ENCODE measurements at regions not wholly inside any gene's neighbourhood (a gene's known extent, or its start where the extent isn't known, plus 50 kb on each side); places are given as distances from the start of the nearest gene placed in this dataset.

DNA sequence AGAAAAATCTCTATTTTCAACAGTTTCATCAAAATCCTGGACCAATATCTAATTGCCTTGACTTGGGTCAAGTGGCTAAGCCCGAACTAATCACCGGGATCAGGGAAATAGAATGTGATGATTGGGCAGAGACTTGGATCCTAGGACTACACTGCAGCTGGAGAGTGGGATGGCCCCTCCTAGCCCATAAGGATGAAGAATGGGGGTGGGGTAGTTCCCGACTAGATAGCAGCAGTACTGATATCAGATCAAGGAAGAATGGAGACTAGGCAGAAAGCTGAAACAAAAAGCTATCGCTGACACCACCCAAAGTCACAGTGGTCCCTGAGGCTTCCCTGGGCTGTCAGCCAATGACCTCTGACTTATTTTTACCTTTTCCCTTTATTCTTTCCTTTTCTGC is 160.4 kb upstream of the PHYHIPL start:
- DNase-seq (ENCODE audit: insufficient read length, low spot score), result no peak
- TF ChIP-seq POLR2AphosphoS5 (IDR thresholded peaks at IDR 0.05; ENCODE audit: low read depth, low read length), result no peak
- no peak for TF ChIP-seq SPI1 (IDR thresholded peaks at IDR 0.05; ENCODE audit: low read depth, low read length)
- FAIRE-seq, result no peak

DNA sequence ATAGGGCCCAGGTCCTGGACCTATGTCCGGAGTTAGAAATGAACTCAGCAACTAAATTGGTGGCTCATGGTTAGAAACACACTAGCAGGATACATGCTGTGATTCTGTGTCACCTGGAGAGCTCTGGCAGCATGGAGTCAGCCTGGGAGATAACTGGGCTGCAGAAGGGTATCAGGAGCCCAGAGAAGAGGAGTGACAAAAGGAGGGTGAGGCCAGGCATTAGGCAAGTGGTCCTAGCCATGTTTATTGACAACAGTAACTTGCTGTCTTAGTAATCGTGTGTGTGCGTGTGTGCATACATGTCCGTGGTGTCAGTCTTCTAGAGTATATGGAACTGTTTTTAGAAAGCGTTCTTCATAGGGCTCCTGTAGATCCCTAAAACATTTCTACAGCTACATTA is 157.5 kb upstream of the PHYHIPL start:
- no peak for FAIRE-seq
- DNase-seq (ENCODE audit: insufficient read length, low spot score), result no peak
- no peak for TF ChIP-seq SPI1 (IDR thresholded peaks at IDR 0.05; ENCODE audit: low read depth, low read length)
- no peak for TF ChIP-seq PAX5 (IDR thresholded peaks at IDR 0.05; ENCODE audit: insufficient read depth, low read length, severe bottlenecking)
- TF ChIP-seq POLR2AphosphoS5 (IDR thresholded peaks at IDR 0.05; ENCODE audit: low read depth, low read length), result no peak
- TF ChIP-seq TAF1 (IDR thresholded peaks at IDR 0.05; ENCODE audit: low read depth, low read length), result no peak
- no peak for TF ChIP-seq POU2F2 (IDR thresholded peaks at IDR 0.05; ENCODE audit: low read depth, low read length)
- TF ChIP-seq POLR2A (IDR thresholded peaks at IDR 0.05; ENCODE audit: low read depth, low read length), result no peak

GRCh38 chr10:59019603-59020002 is 156.8 kb upstream of the PHYHIPL start:
- TF ChIP-seq POLR2A (IDR thresholded peaks at IDR 0.05; ENCODE audit: low read depth, low read length) (no peak), POU2F2 (IDR thresholded peaks at IDR 0.05; ENCODE audit: low read depth, low read length) (no peak), POLR2AphosphoS5 (IDR thresholded peaks at IDR 0.05; ENCODE audit: low read depth, low read length) (no peak), PAX5 (IDR thresholded peaks at IDR 0.05; ENCODE audit: insufficient read depth, low read length, severe bottlenecking) (no peak), TAF1 (IDR thresholded peaks at IDR 0.05; ENCODE audit: low read depth, low read length) (no peak), SPI1 (IDR thresholded peaks at IDR 0.05; ENCODE audit: low read depth, low read length) (no peak)
- DNase-seq (ENCODE audit: insufficient read length, low spot score) (no peak), FAIRE-seq (no peak)

- TF ChIP-seq POLR2AphosphoS5 (IDR thresholded peaks at IDR 0.05; ENCODE audit: low read depth, low read length) (no peak), PAX5 (IDR thresholded peaks at IDR 0.05; ENCODE audit: insufficient read depth, low read length, severe bottlenecking) (no peak), SPI1 (IDR thresholded peaks at IDR 0.05; ENCODE audit: low read depth, low read length) (no peak), POU2F2 (IDR thresholded peaks at IDR 0.05; ENCODE audit: low read depth, low read length) (no peak), TAF1 (IDR thresholded peaks at IDR 0.05; ENCODE audit: low read depth, low read length) (no peak), POLR2A (IDR thresholded peaks at IDR 0.05; ENCODE audit: low read depth, low read length) (no peak)
- DNase-seq (ENCODE audit: insufficient read length, low spot score) (no peak), FAIRE-seq (no peak)
These were observed 155.9 kb upstream of the PHYHIPL start for GRCh38 chr10:59020502-59020901.

DNA sequence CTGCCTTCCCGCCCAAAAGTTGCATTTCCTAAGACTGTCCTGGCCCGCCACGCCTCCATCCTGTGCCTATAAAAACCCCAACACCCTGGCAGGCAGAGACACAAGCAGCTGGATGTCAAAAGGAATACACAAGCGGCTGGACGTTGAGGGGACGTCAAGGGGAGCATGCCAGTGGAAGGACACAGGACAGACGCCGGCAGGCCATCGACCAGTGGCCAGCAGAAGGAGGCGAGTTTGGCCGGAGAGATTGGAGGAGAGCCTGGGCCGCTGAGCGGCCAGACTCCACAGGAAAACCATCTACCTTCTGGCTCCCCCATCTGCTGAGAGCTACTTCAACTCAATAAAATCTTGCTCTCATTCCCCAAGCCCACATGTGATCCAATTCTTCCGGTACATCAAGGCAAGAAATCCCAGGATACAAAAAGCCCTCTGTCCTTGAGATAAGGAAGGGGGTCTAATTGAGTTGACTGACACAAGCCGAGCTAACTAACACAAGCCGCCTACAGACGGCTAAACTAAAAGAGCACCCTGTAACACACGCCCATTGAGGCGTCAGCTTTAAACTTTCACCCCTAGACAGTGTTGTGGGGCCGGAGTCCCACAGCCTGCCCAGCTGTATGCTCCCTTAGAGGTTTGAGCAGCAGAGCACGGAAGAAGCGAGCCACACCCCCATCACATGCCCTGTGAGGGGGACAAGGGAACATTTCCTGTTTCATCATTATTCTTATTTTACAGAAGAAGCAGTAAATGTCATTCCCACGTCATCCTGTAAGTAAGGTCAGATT is 150.3 kb upstream of the PHYHIPL start:
- DNase-seq (ENCODE audit: insufficient read length, low spot score) (no peak), FAIRE-seq (no peak)
- TF ChIP-seq POLR2AphosphoS5 (IDR thresholded peaks at IDR 0.05; ENCODE audit: low read depth, low read length) (no peak), TAF1 (IDR thresholded peaks at IDR 0.05; ENCODE audit: low read depth, low read length) (no peak), POLR2A (IDR thresholded peaks at IDR 0.05; ENCODE audit: low read depth, low read length) (no peak), POU2F2 (IDR thresholded peaks at IDR 0.05; ENCODE audit: low read depth, low read length) (no peak), SPI1 (IDR thresholded peaks at IDR 0.05; ENCODE audit: low read depth, low read length) (no peak), PAX5 (IDR thresholded peaks at IDR 0.05; ENCODE audit: insufficient read depth, low read length, severe bottlenecking) (no peak)

GRCh38 chr10:59027975-59028655 is 148.3 kb upstream of the PHYHIPL start:
- FAIRE-seq, result no peak
- no peak for TF ChIP-seq POU2F2 (IDR thresholded peaks at IDR 0.05; ENCODE audit: low read depth, low read length)
- no peak for TF ChIP-seq POLR2A (IDR thresholded peaks at IDR 0.05; ENCODE audit: low read depth, low read length)

DNA sequence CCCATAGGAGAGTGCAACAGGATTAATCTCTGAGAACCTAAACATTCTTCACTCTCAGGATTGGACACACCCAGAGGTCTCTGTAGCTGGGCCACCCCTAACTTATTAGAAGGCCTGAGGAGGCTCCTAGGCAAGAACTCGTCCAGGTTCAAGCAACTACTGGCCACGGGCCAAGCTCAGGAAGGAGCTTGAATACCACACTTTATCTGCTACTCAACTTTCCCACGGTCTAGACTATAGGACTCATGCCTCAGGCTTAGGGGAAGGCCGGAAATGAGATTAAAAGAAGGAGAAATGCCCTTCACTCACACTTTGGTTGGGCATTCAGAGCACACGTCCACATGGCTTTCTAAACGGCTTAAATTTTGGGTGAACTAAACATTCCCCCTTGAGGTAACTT is 142.8 kb upstream of the PHYHIPL start:
- no peak for DNase-seq (ENCODE audit: insufficient read length, low spot score)
- no peak for FAIRE-seq
- no peak for TF ChIP-seq SPI1 (IDR thresholded peaks at IDR 0.05; ENCODE audit: low read depth, low read length)
- no peak for TF ChIP-seq TAF1 (IDR thresholded peaks at IDR 0.05; ENCODE audit: low read depth, low read length)
- TF ChIP-seq PAX5 (IDR thresholded peaks at IDR 0.05; ENCODE audit: insufficient read depth, low read length, severe bottlenecking), result no peak
- no peak for TF ChIP-seq POLR2A (IDR thresholded peaks at IDR 0.05; ENCODE audit: low read depth, low read length)
- TF ChIP-seq POLR2AphosphoS5 (IDR thresholded peaks at IDR 0.05; ENCODE audit: low read depth, low read length), result no peak
- no peak for TF ChIP-seq POU2F2 (IDR thresholded peaks at IDR 0.05; ENCODE audit: low read depth, low read length)

More at GRCh38 chr10:59027975-59028655, 148.3 kb upstream of the PHYHIPL start:
- DNase-seq (ENCODE audit: insufficient read length, low spot score), result no peak

GRCh38 chr10:59036311-59037017 is 140.0 kb upstream of the PHYHIPL start:
- DNase-seq (ENCODE audit: insufficient read length, low spot score) (no peak), FAIRE-seq (no peak)
- TF ChIP-seq POLR2A (IDR thresholded peaks at IDR 0.05; ENCODE audit: low read depth, low read length), result no peak
- TF ChIP-seq POLR2AphosphoS5 (IDR thresholded peaks at IDR 0.05; ENCODE audit: low read depth, low read length), result no peak
- no peak for TF ChIP-seq POU2F2 (IDR thresholded peaks at IDR 0.05; ENCODE audit: low read depth, low read length)

DNA sequence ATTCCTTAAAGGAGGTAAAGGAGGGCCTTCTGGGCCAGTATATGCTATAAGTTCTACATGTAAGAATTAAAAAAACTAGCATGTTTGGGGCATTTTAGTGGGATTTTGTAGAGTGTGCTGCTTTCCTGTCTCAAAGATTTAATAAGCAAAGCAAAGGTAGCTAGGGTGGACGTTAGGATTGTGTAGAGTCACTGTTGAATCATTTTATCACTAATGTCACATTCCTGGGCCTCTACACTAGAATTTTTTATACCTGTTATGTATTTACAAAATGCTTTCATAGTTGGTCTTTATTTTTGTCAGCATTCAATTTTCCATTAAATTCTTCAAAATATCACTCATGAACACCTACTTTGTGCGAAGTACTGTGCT is 139.4 kb upstream of the PHYHIPL start:
- no peak for TF ChIP-seq PAX5 (IDR thresholded peaks at IDR 0.05; ENCODE audit: insufficient read depth, low read length, severe bottlenecking)
- TF ChIP-seq POU2F2 (IDR thresholded peaks at IDR 0.05; ENCODE audit: low read depth, low read length), result no peak
- no peak for TF ChIP-seq POLR2A (IDR thresholded peaks at IDR 0.05; ENCODE audit: low read depth, low read length)
- TF ChIP-seq SPI1 (IDR thresholded peaks at IDR 0.05; ENCODE audit: low read depth, low read length), result no peak
- TF ChIP-seq POLR2AphosphoS5 (IDR thresholded peaks at IDR 0.05; ENCODE audit: low read depth, low read length), result no peak
- no peak for TF ChIP-seq TAF1 (IDR thresholded peaks at IDR 0.05; ENCODE audit: low read depth, low read length)
- no peak for FAIRE-seq

More for the DNA sequence above, 139.4 kb upstream of the PHYHIPL start:
- no peak for DNase-seq (ENCODE audit: insufficient read length, low spot score)

Data from GM12891 (cell line).